ENCODE measurements at regions not wholly inside any gene's neighbourhood (a gene's known extent, or its start where the extent isn't known, plus 50 kb on each side); places are given as distances from the start of the nearest gene placed in this dataset.
A peak's percentile ranks its signal among the peaks of the same experiment; 100 is the strongest.

- Histone ChIP-seq H3K4me3 (no peak overlapping the region), H3K27ac (ENCODE audit: control insufficient read depth, insufficient read depth) (no peak overlapping the region), H3K4me1 (ENCODE audit: control insufficient read depth, insufficient read depth, low read length) (no peaks in the 10 kb centered on the region), H3K4me2 (ENCODE audit: control insufficient read depth, insufficient read depth) (no peak overlapping the region), H3K9ac (ENCODE audit: control insufficient read depth, insufficient read depth, low read length) (no peak overlapping the region), H3K27me3 (replicated peaks in 1 of 2; ENCODE audit: control insufficient read depth in 2 of 2, insufficient read depth in 2 of 2, low read length in 1 of 2) (no peaks in the 10 kb centered on the region), H3K79me2 (ENCODE audit: control insufficient read depth, insufficient read depth, low read length) (no peaks in the 10 kb centered on the region), H3K36me3 (ENCODE audit: control insufficient read depth in 2 of 2, insufficient read depth in 2 of 2, low read length in 1 of 2) (no peaks in the 10 kb centered on the region), H2AFZ (ENCODE audit: control insufficient read depth, low read depth, low read length) (no peak overlapping the region; the same call in 1 of the 2 replicates), H3K9me3 (replicated peaks; ENCODE audit: control insufficient read depth, insufficient read depth, low read length) (peaks cover 1% of the 10 kb centered on the region; the same call in 1 of the 3 replicates), H4K20me1 (ENCODE audit: control insufficient read depth, insufficient read depth) (no peaks in the 10 kb centered on the region)
- in situ Hi-C loops (cut with MboI) = no loop called here
- RAD21 ChIA-PET (ENCODE audit: unreplicated experiment) = interaction anchor here (0.6 to 4.9 kb wide), 32 partner anchors 8 to 161 kb away, joined by 3 to 60 read pairs (median 4); no protein-coding TSS in a partner anchor
- peak; percentile 26 for DNase-seq (ENCODE audit: low read depth, low spot score)
- CTCF ChIA-PET = interaction anchor here (0.8 to 2.4 kb wide), 12 partner anchors 9 to 122 kb away, joined by 3 to 9 read pairs (median 4); no protein-coding TSS in a partner anchor
- 20% methylated on average over 5 of the region's 5 CpGs for WGBS (ENCODE audit: insufficient coverage, insufficient replicate concordance, low lambda C conversion rate, missing lambda C conversion rate)
- POLR2A ChIA-PET = interaction anchor here (0.6 to 3.4 kb wide), 12 partner anchors 11 to 111 kb away, joined by 3 to 18 read pairs (median 3); no protein-coding TSS in a partner anchor
- FAIRE-seq = peak; percentile 35
- intact Hi-C loops (cut with micrococcal nuclease; ENCODE audit: unreplicated experiment) = loop anchor here (2.0 to 5.0 kb wide), 2 partner anchors 20 to 114 kb away; no protein-coding TSS in a partner anchor
- SMC1A ChIA-PET (ENCODE audit: uncharacterized antibody, unreplicated experiment) = interaction anchor here (0.8 to 8.1 kb wide), 28 partner anchors 9 to 163 kb away, joined by 3 to 106 read pairs (median 5); no protein-coding TSS in a partner anchor
- ATAC-seq = peak; percentile 91
- BruUV-seq (replicated peaks) = no TSS peak
- TF ChIP-seq PAX5 (IDR thresholded peaks at IDR 0.05; ENCODE audit: borderline replicate concordance, low read depth, low read length) = no peak
- no peak for TF ChIP-seq ZZZ3 (IDR thresholded peaks at IDR 0.05; ENCODE audit: control insufficient read depth, insufficient read length, low read depth)
- no peak for TF ChIP-seq SMARCA5 (IDR thresholded peaks at IDR 0.05)
- no peak for TF ChIP-seq ASH2L (IDR thresholded peaks at IDR 0.05; ENCODE audit: borderline replicate concordance, low read depth)
- TF ChIP-seq MEF2B (IDR thresholded peaks at IDR 0.05; ENCODE audit: partially characterized antibody, poor library complexity, severe bottlenecking) = peak; percentile 92
- TF ChIP-seq BCL11A (IDR thresholded peaks at IDR 0.05; ENCODE audit: low read depth, low read length) = peak; percentile 82
- TF ChIP-seq ZBTB4 (CRISPR knock-in tag; IDR thresholded peaks at IDR 0.05) = no peak
- peak; percentile 42; the same call in 1 of the 2 replicates for TF ChIP-seq RELB (IDR thresholded peaks at IDR 0.05; ENCODE audit: low read depth)
- TF ChIP-seq HCFC1 (IDR thresholded peaks at IDR 0.05; ENCODE audit: low read length) = no peak
- no peak for TF ChIP-seq CBFB (IDR thresholded peaks at IDR 0.05; ENCODE audit: low read depth)
- TF ChIP-seq BMI1 (IDR thresholded peaks at IDR 0.05; ENCODE audit: borderline replicate concordance) = no peak
- no peak for TF ChIP-seq PAX8 (IDR thresholded peaks at IDR 0.05)
- 0 out of 2 replicates have a peak, but pooled peaks have one; percentile 37 for TF ChIP-seq GATAD2B (conservative IDR thresholded peaks at IDR 0.05; ENCODE audit: low read depth)
- no peak for TF ChIP-seq IRF3 (IDR thresholded peaks at IDR 0.05)
- TF ChIP-seq HDGF (IDR thresholded peaks at IDR 0.05) = no peak
- no peak for TF ChIP-seq CBX3 (IDR thresholded peaks at IDR 0.05; ENCODE audit: borderline replicate concordance, low read depth)
- TF ChIP-seq NR2F1 (conservative IDR thresholded peaks at IDR 0.05) = peak; percentile 92
- TF ChIP-seq POLR2AphosphoS2 (IDR thresholded peaks at IDR 0.05; ENCODE audit: low read depth, low read length) = no peak
- no peak for TF ChIP-seq POLR2AphosphoS5 (IDR thresholded peaks at IDR 0.05; ENCODE audit: low read length)
- TF ChIP-seq MAX (IDR thresholded peaks at IDR 0.05; ENCODE audit: low read depth, low read length) = no peak
These were observed 107.8 kb upstream of the PHYHIPL start for GRCh38 chr10:59068581-59069191.

Data from GM12878 (cell line).